GM18858 (cell line): ENCODE measurements at regions not wholly inside any gene's neighbourhood (a gene's known extent, or its start where the extent isn't known, plus 50 kb on each side); places are given as distances from the start of the nearest gene placed in this dataset.
A peak's percentile ranks its signal among the peaks of the same experiment; 100 is the strongest.

ENCODE experiments used
- ATAC-seq: cut with Tn5 transposase; IDR thresholded peaks from one replicate; pipeline ENCODE4 v1.9.1; 2021; ENCODE audit not compliant: unreplicated experiment

- ATAC-seq, result no peak
Observed at GRCh38 chr2:129068543-129068942, 749.9 kb upstream of the HS6ST1 start.

GRCh38 chr2:129069875-129070594, 751.4 kb upstream of the HS6ST1 start:
- no peak for ATAC-seq

GRCh38 chr2:129070663-129071062, 752.0 kb upstream of the HS6ST1 start:
- ATAC-seq, result no peak

- no peak for ATAC-seq
Observed at GRCh38 chr2:129071531-129071930, 752.9 kb upstream of the HS6ST1 start.

GRCh38 chr2:129074298-129074920, 755.7 kb upstream of the HS6ST1 start:
- ATAC-seq, result no peak

GRCh38 chr2:129078548-129078947, 759.9 kb upstream of the HS6ST1 start:
- ATAC-seq, result no peak

- no peak for ATAC-seq
Observed at GRCh38 chr2:129080715-129081476, 762.2 kb upstream of the HS6ST1 start.

GRCh38 chr2:129085386-129085785, 766.7 kb upstream of the HS6ST1 start:
- no peak for ATAC-seq

GRCh38 chr2:129087133-129087813, 768.6 kb upstream of the HS6ST1 start:
- no peak for ATAC-seq

GRCh38 chr2:129091620-129092019, 773.0 kb upstream of the HS6ST1 start:
- ATAC-seq, result no peak

GRCh38 chr2:129092956-129093355, 774.3 kb upstream of the HS6ST1 start:
- ATAC-seq, result no peak

GRCh38 chr2:129101186-129101585, 782.5 kb upstream of the HS6ST1 start:
- no peak for ATAC-seq

- no peak for ATAC-seq
Observed at GRCh38 chr2:129103936-129104878, 785.5 kb upstream of the HS6ST1 start.

- no peak for ATAC-seq
Observed at GRCh38 chr2:129112181-129112580, 793.5 kb upstream of the HS6ST1 start.

GRCh38 chr2:129113776-129114175, 795.1 kb upstream of the HS6ST1 start:
- ATAC-seq, result no peak

GRCh38 chr2:129117434-129117833, 798.8 kb upstream of the HS6ST1 start:
- no peak for ATAC-seq

- peak; percentile 83 for ATAC-seq
Observed at GRCh38 chr2:129118296-129118695, 799.6 kb upstream of the HS6ST1 start.

GRCh38 chr2:129129087-129129486, 810.4 kb upstream of the HS6ST1 start:
- ATAC-seq, result no peak

GRCh38 chr2:129133692-129134641, 815.3 kb upstream of the HS6ST1 start:
- no peak for ATAC-seq
